ENCODE measurements at regions not wholly inside any gene's neighbourhood (a gene's known extent, or its start where the extent isn't known, plus 50 kb on each side); places are given as distances from the start of the nearest gene placed in this dataset.

GRCh38 chr10:113423981-113424721, 128.7 kb upstream of the HABP2 start:
- no peak for DNase-seq

GRCh38 chr10:113425008-113425407, 127.8 kb upstream of the HABP2 start:
- no peak for DNase-seq

- DNase-seq, result no peak
Measured at GRCh38 chr10:113425541-113425951, 127.3 kb upstream of the HABP2 start.

- DNase-seq, result no peak
Measured at GRCh38 chr10:113426181-113426877, 126.5 kb upstream of the HABP2 start.

GRCh38 chr10:113427236-113427735, 125.6 kb upstream of the HABP2 start:
- DNase-seq, result no peak

- no peak for DNase-seq
Measured at GRCh38 chr10:113427811-113428558, 124.9 kb upstream of the HABP2 start.

GRCh38 chr10:113430634-113431397, 122.0 kb upstream of the HABP2 start:
- DNase-seq, result no peak

- DNase-seq, result no peak
Measured at GRCh38 chr10:113431398-113432160, 121.3 kb upstream of the HABP2 start.

GRCh38 chr10:113433711-113434110, 119.1 kb upstream of the HABP2 start:
- no peak for DNase-seq

- DNase-seq, result no peak
Measured at GRCh38 chr10:113434315-113434714, 118.5 kb upstream of the HABP2 start.

GRCh38 chr10:113434950-113435349, 117.9 kb upstream of the HABP2 start:
- DNase-seq, result no peak

GRCh38 chr10:113435881-113436280, 117.0 kb upstream of the HABP2 start:
- no peak for DNase-seq

- DNase-seq, result no peak
Measured at GRCh38 chr10:113436851-113437250, 116.0 kb upstream of the HABP2 start.

GRCh38 chr10:113438652-113439051, 114.2 kb upstream of the HABP2 start:
- no peak for DNase-seq

- no peak for DNase-seq
Measured at GRCh38 chr10:113441220-113441619, 111.6 kb upstream of the HABP2 start.

GRCh38 chr10:113441686-113442270, 111.1 kb upstream of the HABP2 start:
- no peak for DNase-seq

- DNase-seq, result no peak
Measured at GRCh38 chr10:113442336-113442735, 110.5 kb upstream of the HABP2 start.

- DNase-seq, result no peak
Measured at GRCh38 chr10:113443141-113443925, 109.5 kb upstream of the HABP2 start.

- no peak for DNase-seq
Measured at GRCh38 chr10:113444766-113445365, 108.0 kb upstream of the HABP2 start.

GRCh38 chr10:113445736-113446135, 107.1 kb upstream of the HABP2 start:
- no peak for DNase-seq

Measured in stimulated activated CD4-positive, alpha-beta T cell treated with anti-CD3 and anti-CD28 coated beads, Interleukin-2, amount 100 ng/mL, for 24 hours (primary cell).